IPS-18c (cell line): ENCODE measurements at regions not wholly inside any gene's neighbourhood (a gene's known extent, or its start where the extent isn't known, plus 50 kb on each side); places are given as distances from the start of the nearest gene placed in this dataset.

Experiments
- H3K4me3 ChIP-seq: 2 replicates; pipeline ENCODE4 v1.7.0; 2013; ENCODE audit warnings: low read depth, mild to moderate bottlenecking, low read length, moderate library complexity; ENCODE audit not compliant: insufficient read depth
- H3K9me3 ChIP-seq: one replicate; pipeline ENCODE4 v1.6.1; 2013; ENCODE audit warnings: mild to moderate bottlenecking, low read length, moderate library complexity; ENCODE audit not compliant: control insufficient read depth, insufficient read depth

DNA sequence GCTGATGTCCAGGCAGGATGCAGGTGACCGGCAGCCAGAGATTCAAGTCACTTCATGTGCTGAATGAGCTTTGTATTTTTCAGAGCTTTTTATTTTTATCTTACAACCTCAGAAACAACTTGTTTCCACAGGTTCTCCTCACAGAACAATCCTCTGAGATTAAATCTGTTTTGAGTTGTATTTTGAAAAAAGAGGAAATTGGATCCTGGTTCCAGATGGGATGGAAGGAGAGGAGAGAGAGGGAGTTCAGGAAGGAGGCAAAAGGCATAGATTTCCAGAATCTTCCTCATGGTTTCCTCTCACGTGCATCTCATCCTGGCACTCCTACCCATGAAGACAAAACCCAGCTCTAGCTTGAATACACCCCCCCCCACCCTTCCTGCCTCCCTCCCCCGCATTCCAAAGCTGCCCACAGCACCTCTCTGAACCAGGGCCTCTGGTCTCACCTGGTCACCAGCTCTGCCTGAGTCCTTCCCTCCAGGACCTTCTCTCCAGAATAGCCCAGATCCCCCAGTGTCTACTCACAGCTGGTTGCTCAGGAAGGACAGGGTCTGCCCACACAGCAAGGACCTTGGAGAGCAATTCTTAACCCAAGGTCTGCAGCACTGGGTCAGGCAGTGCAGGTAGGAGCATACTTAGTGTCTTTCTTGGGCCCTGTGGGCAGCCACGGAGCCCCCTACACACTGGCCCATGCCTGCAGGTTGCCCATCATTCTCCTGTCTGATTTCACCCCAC is 104.7 kb downstream of the ZFP36L2 start:
- H3K4me3 ChIP-seq: no peak overlapping the region
- H3K9me3 ChIP-seq: peaks cover 5% of the 10 kb centered on the region

GRCh38 chr2:43119303-43119702 is 107.1 kb downstream of the ZFP36L2 start:
- H3K9me3 ChIP-seq: peaks cover 5% of the 10 kb centered on the region
- no peak overlapping the region for H3K4me3 ChIP-seq

- no peak overlapping the region for H3K4me3 ChIP-seq
- peaks cover 5% of the 10 kb centered on the region for H3K9me3 ChIP-seq
Observed at GRCh38 chr2:43117521-43118143, 108.8 kb downstream of the ZFP36L2 start.

GRCh38 chr2:43116988-43117387 is 109.4 kb downstream of the ZFP36L2 start:
- no peak overlapping the region for H3K4me3 ChIP-seq
- peaks cover 5% of the 10 kb centered on the region for H3K9me3 ChIP-seq

GRCh38 chr2:43115881-43116280 is 110.5 kb downstream of the ZFP36L2 start:
- no peak overlapping the region for H3K4me3 ChIP-seq
- peaks cover 5% of the 10 kb centered on the region for H3K9me3 ChIP-seq

DNA sequence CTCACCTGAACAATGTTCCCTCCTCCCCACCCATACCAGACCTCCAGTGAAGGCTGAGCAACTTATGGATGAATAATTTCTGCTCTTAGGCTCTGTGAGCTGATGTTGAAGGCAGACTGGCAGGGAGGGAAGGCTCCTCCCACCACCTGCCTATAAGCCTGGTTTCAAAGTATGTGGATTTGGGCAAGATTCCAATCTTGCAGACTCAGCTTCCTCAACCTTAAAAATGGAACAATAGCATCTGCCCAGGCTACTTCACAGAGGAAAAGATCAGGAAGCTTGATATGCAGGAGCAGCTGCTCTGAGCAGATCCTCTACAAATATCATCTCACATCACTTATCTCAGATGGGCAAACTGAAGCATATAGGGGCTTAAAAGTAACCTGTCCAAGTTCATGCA is 112.2 kb downstream of the ZFP36L2 start:
- peaks cover 5% of the 10 kb centered on the region for H3K9me3 ChIP-seq
- no peak overlapping the region for H3K4me3 ChIP-seq

DNA sequence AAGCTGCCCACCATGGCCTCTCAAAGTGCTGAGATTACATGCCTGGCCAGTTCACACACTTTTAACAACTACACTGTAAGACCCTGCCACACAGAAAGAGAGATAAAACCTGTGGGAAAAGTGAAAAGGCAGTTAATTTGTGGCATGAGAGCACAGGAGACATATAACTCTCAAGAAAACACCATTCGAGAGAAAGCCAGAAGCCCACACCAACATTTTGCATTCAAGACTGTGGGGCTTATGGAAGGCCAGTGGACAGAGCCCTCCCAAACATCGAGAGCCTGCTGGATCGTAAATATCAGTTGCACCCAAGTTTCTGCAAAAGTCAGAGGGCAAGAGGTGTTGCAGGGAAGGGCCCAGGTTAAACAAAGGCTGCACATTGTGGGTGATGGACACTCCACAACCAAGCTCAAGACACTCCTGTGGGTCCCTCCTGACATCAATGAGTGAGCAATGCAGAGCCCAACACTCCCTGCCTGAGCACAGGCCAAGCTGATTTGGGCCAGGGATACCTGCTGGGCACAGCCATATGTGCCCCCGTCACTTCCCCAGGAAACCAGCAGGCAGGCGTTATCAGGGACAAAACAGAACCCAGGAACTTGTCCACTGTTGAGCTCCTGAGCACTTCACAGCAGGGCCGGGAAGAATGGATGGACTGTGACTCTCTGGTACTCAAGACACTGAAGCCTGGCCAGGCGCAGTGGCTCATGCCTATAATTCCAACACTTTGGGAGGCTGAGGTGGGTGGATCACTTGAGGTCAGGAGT is 114.4 kb downstream of the ZFP36L2 start:
- no peaks in the 10 kb centered on the region for H3K9me3 ChIP-seq
- no peak overlapping the region for H3K4me3 ChIP-seq

GRCh38 chr2:43110442-43110871 is 115.9 kb downstream of the ZFP36L2 start:
- Histone ChIP-seq H3K4me3 (no peak overlapping the region), H3K9me3 (no peaks in the 10 kb centered on the region)

DNA sequence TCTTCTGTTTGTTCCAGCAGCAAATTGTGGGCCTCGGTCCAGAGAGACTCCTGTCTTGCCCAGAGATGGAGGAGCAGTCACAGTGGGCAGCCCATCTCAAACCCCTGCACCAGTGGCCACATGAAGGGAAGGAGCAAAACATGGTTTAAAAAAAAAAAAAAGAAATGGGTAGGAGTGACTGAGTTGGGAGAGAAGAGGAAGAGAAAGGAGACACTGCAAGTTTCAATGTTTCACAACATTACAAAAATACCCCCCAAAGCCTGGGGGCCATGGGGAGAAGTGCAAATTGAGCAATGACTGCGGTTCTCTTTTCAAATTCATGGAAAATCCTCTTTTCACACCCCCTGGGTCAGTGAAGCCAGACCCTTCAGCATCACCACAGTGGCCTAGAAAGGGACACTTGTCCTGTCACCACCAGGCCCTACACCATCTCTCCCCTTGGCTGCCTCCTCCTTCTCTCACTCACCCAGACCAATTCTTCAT is 117.1 kb downstream of the ZFP36L2 start:
- Histone ChIP-seq H3K4me3 (no peak overlapping the region), H3K9me3 (no peaks in the 10 kb centered on the region)

DNA sequence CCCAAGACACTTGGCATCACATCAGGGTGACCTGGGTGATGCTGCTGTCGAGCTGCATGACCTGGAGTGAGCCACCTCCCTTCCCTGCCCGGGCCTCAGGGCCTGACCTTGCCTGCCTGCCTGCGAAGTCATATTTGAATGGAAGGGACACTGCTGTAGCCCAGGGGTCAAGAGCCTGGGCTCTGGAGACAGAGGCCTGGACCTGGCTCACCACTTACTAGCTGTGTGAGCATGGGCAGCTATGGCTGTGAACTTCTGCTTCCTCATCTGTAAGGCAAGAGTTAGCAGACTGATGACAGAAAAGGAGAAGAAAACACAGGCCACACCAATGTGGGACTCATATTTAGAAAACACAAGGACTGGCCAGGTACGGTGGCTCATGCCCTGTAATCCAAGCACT is 118.7 kb downstream of the ZFP36L2 start:
- no peak overlapping the region for H3K4me3 ChIP-seq
- peaks cover 2% of the 10 kb centered on the region for H3K9me3 ChIP-seq

- no peak overlapping the region for H3K4me3 ChIP-seq
Observed at GRCh38 chr2:43106559-43107527, 119.6 kb downstream of the ZFP36L2 start.

GRCh38 chr2:43105586-43106558 is 120.5 kb downstream of the ZFP36L2 start:
- no peak overlapping the region for H3K4me3 ChIP-seq
- H3K9me3 ChIP-seq: peaks cover 5% of the 10 kb centered on the region

More at GRCh38 chr2:43106559-43107527, 119.6 kb downstream of the ZFP36L2 start:
- peaks cover 5% of the 10 kb centered on the region for H3K9me3 ChIP-seq

DNA sequence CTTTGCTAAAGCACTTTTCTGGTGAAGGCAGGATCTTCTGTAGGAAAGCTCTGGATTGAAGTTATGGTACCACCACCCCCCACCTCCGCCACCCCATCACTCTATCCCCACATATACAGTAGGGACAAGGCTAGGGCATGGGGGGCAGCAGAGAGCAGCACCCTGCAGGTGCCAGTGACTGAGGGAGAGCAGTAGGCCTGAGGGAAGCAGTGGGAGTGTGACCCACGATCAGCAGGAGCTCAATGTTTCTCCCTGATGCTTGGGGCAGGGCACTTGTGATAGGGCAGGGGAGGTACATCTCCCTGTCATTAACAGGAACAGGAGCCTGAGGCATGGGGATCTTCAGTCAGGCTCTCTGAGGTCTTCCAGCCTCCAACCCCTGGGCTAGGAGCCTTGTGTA is 121.6 kb downstream of the ZFP36L2 start:
- Histone ChIP-seq H3K4me3 (no peak overlapping the region), H3K9me3 (peaks cover 5% of the 10 kb centered on the region)

DNA sequence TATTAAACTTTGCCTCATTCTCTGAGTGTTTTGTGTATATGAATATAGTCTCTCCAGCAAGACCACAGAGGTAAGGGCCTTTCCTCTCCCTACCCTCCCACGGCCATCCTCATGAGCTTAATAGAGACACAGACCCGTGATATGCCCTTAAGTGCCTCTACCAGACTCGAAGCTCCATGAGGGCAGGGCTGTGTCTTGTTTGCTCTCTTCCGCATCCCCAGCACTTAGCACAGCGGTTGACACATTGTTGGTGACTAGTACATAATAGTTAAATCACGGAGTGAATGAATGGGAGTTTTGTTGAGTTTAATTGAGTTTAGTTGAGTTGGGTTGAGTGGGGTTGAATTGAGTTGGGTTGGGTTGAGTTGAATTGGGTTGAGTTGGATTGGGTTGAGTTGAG is 122.3 kb downstream of the ZFP36L2 start:
- Histone ChIP-seq H3K9me3 (peaks cover 5% of the 10 kb centered on the region), H3K4me3 (no peak overlapping the region)

GRCh38 chr2:43103093-43103404 is 123.4 kb downstream of the ZFP36L2 start:
- no peak overlapping the region for H3K4me3 ChIP-seq
- H3K9me3 ChIP-seq: peaks cover 5% of the 10 kb centered on the region
